HFF-Myc (cell line): ENCODE measurements at regions not wholly inside any gene's neighbourhood (a gene's known extent, or its start where the extent isn't known, plus 50 kb on each side); places are given as distances from the start of the nearest gene placed in this dataset.
"Not testable (repeated sequence)": the region's sequence is repeated elsewhere in the genome, so short reads cannot be mapped to it uniquely, and the experiment has no call there.

Experiments
- DNase-seq: peaks from one replicate; pipeline ENCODE4 v3.0.0-alpha.2; 2011; ENCODE audit warnings: low read depth; ENCODE audit errors: extremely low read depth
- H3K4me3 ChIP-seq: replicated peaks from 2 replicates; pipeline ENCODE4 v1.5.1; 2011; ENCODE audit warnings: low read depth, mild to moderate bottlenecking, control low read depth, low read length
- TF ChIP-seq, protein P1 (sequence below): IDR thresholded peaks from 2 replicates; pipeline ENCODE4 v1.5.1; 2012; ENCODE audit warnings: mild to moderate bottlenecking, low read depth, low read length, control low read depth; ENCODE audit errors: missing control alignments

DNA sequence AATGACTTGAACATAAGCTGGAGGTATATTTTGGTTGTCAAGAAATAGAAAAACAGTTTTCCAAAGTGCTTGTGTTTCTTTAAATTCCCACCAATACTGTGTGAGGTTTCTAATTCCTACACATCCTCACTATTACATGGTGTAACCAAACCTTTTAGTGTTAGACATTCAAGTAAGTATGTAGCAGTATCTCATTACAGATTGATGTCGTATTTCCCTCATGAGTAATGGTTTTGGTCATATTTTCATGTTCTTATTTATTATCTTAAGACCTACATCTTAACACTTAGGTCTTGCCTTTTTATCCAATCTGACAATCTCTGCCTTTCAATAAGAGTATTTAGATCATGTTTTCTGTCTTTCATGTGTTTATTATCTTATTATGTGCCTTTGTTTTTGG, 253.7 kb upstream of the ANXA10 start:
- H3K4me3 ChIP-seq = no peak overlapping the region
- TF ChIP-seq, protein P1, sequence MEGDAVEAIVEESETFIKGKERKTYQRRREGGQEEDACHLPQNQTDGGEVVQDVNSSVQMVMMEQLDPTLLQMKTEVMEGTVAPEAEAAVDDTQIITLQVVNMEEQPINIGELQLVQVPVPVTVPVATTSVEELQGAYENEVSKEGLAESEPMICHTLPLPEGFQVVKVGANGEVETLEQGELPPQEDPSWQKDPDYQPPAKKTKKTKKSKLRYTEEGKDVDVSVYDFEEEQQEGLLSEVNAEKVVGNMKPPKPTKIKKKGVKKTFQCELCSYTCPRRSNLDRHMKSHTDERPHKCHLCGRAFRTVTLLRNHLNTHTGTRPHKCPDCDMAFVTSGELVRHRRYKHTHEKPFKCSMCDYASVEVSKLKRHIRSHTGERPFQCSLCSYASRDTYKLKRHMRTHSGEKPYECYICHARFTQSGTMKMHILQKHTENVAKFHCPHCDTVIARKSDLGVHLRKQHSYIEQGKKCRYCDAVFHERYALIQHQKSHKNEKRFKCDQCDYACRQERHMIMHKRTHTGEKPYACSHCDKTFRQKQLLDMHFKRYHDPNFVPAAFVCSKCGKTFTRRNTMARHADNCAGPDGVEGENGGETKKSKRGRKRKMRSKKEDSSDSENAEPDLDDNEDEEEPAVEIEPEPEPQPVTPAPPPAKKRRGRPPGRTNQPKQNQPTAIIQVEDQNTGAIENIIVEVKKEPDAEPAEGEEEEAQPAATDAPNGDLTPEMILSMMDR = no peak
- DNase-seq = no peak

DNA sequence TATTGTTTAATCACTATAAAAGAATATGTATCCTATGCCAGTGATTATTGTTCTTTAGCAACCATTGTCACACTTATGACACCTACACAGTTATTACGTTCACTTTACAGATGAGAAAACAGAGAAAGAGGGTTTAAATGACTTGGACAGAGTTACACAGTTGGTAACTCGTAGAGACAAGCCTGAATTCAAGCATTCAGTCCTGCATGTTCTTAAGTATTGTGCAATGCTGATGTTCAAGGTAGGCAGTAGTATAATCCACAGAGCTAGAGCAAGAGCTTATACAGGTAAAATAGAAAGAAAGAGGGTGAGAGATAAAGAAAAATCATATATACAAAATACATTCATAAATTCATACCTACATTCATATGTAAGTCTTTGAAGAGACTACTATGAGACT, 249.8 kb upstream of the ANXA10 start:
- no peak for DNase-seq
- H3K4me3 ChIP-seq = no peak overlapping the region
- TF ChIP-seq, protein P1 = no peak

DNA sequence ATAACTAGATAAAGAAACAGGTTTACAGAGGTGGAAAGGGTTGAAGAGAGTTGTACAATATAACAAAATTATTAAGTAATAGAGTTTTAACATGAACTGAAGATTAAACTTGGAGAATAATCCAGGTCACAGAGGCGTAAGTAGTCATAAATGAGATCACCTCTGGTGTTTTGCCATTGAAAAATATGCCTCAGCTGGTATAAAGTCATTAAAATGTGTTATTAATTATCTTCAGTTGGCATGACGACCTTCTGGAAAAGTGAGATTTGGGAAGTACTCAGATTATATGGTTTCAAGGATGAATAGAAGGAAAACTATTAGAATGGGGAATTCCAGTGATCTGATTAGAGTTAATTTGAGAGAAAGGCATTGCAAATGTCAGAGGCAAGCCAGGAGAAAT, 237.5 kb upstream of the ANXA10 start:
- no peak for DNase-seq
- no peak overlapping the region for H3K4me3 ChIP-seq
- TF ChIP-seq, protein P1 = no peak

GRCh38 chr4:167858127-167858526, 234.2 kb upstream of the ANXA10 start:
- not testable (repeated sequence) for DNase-seq, H3K4me3 ChIP-seq

DNA sequence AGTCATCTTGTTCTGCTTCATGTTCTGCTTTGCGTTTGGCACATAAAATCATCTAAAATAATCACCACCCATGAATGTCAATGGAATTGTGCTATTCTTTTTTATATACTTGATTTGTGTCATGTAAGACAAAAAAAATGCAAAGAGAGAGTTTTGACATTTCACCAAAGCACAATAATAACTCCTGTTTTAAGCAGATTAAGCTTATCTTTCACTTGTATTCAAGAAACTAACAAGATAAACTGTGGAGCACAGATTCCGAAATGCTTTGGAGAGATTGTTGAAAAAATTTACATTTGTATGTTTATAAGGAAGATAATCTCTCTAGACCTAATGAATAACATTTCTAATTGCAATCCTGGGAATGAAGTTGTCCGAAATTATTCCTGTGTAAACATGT, 225.1 kb upstream of the ANXA10 start:
- TF ChIP-seq, protein P1 = no peak
- no peak for DNase-seq
- H3K4me3 ChIP-seq = no peak overlapping the region

GRCh38 chr4:167868163-167868562, 224.2 kb upstream of the ANXA10 start:
- no peak overlapping the region for H3K4me3 ChIP-seq
- TF ChIP-seq, protein P1 = no peak
- no peak for DNase-seq

DNA sequence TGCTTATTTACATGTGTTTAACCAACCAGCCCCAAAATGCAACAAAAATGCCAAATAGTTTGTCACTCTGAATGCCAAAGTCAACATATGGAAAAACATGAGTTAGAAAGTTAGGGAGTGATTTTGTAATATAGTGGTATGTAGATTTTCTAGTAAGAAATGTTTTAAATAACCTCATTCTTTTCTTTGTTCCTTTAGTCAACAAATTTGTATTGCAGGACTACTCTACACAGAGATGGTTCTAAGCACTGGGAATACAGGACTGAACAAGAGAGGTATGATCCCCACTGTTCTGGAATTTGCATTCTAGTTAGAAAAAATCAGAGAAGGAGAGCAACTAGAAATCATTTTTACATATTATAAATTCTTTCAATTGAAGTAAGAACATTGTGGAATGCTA, 218.8 kb upstream of the ANXA10 start:
- no peak overlapping the region for H3K4me3 ChIP-seq

DNA sequence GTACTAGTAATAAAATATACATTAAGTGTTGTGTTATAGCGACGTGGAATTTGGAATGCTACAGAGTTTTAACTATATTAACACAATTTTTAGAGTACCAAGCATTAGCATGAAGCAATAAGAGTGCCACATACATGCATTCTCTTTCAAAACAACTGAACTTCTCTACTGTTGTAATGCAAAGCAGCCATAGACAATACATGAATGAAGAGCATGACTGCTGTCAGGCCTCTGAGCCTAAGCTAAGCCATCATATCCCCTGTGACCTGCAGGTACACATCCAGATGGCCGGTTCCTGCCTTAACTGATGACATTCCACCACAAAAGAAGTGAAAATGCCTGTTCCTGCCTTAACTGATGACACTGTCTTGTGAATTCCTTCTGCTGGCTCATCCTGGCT, 216.2 kb upstream of the ANXA10 start:
- H3K4me3 ChIP-seq, DNase-seq: not testable (repeated sequence)

More for the DNA sequence above, 218.8 kb upstream of the ANXA10 start:
- DNase-seq = no peak
- TF ChIP-seq, protein P1 = no peak

GRCh38 chr4:167877826-167878225, 214.5 kb upstream of the ANXA10 start:
- not testable (repeated sequence) for DNase-seq, H3K4me3 ChIP-seq
